Inferior parietal cortex (tissue), 1 donor: ENCODE measurements at regions not wholly inside any gene's neighbourhood (a gene's known extent, or its start where the extent isn't known, plus 50 kb on each side); places are given as distances from the start of the nearest gene placed in this dataset.
"Not testable (repeated sequence)": the region's sequence is repeated elsewhere in the genome, so short reads cannot be mapped to it uniquely, and the experiment has no call there.

Experiments used
- DNase-seq: peaks from one replicate; pipeline ENCODE4 v3.0.0-alpha.2; 2016; ENCODE audit errors: extremely low spot score

DNA sequence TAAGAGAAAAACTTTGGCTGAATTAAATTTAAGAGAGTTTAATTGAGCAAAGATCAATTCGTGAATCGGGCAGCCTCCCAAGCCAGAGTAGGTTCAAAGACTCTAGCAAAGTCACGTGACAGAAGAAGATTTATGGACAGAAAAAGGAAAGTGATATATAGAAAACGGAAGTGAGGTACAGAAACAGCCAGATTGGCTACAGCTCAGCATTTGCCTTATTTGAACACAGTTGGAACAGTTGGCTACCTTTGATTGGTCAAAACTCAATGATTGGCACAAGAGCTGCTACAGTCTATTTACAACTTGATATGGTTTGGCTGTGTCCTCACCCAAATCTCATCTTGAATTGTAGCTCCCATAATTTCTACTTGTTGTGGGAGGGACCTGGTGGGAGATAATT is 102.6 kb downstream of the PLG start:
- no peak for DNase-seq

DNA sequence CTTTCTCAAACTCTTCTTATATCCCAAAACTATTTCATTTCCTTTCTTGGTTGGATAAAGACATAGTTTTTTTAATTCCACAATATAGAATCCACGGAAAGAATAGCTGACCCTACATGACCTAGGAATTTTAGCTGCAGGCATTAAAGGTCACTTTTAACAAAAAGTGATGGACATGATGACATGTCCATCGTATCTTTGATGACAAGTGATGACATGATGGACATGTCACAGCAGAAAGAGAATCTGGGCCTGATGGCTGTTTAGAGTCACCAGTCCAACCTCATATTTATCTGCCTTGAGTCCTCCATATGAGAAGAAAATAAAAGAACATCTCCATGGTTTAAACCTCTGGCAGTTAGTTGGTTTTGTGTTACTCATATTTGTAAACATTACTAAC is 106.2 kb downstream of the PLG start:
- DNase-seq = no peak

DNA sequence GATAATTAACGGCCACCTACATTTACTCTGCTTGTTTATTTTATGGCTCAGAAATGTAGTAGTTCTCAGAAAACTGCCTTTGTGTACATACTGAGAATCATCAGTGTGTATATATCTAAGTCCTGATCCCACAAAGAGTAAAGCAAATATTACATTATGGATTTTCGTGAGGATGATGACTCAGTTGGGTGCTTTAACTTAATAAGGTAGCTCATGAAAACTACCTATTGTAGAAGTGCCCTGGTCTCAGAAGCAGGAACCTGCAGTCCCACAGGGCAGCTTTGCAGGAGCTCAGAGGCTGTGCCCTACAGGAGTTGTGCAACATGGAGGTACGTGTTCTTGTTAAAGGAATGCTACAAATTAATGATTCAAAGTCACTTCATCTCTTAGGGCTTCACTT is 108.2 kb downstream of the PLG start:
- no peak for DNase-seq

DNA sequence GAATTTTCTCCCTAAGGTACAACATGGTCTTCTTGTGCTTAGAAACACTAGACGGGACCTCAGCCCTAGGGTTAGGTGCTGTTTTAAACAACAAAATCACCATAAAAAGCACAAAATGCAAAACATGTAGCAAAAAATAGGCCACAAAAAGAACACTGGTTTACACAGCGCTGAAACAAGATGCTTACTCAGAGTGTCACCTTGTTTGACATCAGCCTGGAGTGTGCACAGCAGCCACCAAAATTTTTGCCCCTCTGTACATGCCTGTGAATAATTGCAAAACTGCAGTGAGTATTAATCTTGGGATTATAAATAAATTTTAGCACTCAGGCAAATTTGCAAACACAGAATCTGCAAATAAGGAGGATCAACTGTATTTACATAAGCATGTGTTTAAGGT is 110.1 kb downstream of the PLG start:
- DNase-seq = no peak

DNA sequence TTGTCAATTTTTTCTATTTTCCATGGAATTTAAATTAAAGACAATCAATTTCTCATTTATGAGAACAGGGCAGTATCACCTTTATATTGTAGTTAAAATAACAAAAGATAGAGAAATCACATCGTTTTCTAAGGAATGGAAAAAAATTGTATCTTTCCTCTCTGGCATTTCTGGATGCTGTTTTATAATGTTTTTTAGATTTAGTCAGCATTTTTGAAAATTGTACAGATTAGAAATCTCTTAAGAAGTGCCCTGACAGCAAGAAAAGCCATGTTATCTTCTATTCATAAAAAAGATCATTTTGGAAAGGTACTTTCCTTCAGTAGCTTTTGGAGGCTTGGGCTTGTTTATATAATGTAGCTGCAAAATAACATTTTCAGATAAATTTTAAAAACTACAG is 116.9 kb downstream of the PLG start:
- no peak for DNase-seq

DNA sequence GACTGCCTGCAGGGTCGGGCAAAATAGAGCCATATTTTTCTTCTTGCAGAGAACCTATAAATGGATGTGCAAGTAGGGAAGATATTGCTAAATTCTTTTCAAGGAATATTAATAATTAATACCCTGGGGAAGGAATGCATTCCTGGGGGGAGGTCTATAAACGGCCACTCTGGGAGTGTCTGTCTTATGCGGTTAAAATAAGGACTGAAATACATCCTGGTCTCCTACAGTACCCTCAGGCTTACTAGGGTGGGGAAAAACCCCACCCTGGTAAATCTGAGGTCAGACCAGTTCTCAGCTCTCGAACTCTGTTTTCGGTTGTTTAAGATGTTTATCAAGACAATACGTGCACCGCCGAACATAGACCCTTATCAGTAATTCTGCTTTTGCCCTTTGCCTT is 118.6 kb downstream of the PLG start:
- DNase-seq = not testable (repeated sequence)

DNA sequence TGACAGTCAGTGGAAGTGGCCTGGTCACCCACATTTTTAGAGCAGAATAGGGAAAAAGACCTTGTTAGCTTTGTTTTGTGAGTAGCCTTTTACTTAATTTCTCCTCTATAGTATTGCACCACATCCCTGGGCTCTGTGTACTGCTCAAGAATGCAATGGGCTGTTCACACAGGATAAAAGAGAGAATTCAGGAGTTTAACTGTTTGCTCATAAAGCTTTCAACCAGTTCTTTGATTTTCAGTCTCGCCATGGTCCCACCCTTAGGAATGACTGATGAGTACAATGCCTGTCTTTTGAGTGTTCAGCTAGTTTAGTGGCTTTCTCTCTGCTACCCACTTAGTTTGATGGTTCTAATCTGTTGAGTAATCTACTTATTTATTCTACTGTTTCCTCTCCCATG is 129.7 kb downstream of the PLG start:
- DNase-seq = no peak

DNA sequence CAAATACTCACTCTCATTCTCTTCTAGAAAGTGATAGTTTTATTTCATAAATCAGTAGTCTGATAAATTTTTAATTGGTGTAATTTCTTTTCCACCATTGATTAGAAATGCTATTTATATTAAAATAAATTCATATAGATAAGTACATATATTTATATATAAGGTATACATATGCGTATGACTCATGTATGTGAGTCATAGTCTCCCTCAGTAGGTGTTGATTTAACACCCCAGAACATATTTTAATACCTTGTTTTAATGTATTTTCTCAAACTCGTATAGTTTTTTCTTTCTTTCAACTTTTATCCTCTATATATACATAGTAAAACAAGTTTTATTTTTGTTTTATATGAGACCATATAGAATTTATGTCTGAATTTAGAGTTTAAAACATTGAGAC is 130.4 kb downstream of the PLG start:
- no peak for DNase-seq

DNA sequence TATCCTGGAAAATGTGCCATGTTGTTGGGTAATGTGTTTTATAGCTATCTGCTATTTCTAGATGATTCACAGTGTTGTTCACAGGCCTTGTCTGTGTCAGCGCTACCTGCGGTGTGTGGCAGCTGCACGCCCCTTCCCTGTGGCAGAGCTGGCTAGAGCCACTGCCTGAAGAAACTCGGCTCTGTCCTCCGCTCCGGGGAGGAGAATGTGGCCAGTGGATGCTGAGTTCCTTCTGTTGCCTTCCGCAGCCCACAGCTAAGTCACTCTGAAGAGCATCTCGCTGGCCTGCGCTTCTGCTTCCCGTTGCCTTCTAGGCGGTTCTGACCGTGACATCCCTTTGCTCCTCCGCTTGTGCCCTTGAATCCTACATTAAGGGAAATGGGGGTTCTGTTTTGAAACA is 135.1 kb downstream of the PLG start:
- DNase-seq = no peak

DNA sequence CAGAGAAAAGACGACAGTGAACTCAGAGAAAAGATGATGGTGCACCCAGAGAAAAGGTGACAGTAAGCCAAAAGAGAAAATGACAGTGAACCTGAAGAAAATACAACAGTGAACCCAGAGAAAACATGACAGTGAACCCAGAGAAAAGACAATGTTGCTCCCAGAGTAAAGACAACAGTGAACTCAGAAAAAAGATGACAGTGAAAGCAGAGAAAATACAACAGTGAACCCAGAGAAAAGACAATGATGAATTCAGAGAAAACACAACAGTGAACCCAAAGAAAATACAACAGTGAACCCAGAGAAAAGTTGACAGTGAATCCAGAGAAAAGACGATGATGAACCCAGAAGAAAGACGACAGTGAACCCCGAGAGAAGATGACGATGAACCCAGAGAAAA is 140.5 kb upstream of the MAP3K4 start:
- no peak for DNase-seq

DNA sequence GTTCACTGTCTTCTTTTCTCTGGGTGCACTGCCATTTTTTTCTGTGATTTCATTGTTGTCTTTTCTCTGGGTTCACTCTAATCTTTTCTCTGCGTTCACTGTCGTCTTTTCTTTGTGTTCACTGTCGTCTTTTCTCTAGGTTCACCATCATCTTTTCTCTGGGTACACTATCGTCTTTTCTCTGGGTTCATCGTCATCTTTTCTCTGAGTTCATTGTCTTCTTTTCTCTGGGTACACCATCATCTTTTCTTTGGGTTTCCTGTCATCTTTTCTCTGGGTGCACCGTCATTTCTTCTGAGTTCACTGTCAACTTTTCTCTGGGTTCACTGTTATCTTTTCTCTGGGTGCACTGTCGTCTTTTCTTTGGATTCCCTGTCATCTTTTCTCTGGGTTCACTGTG is 137.6 kb upstream of the MAP3K4 start:
- DNase-seq = no peak

DNA sequence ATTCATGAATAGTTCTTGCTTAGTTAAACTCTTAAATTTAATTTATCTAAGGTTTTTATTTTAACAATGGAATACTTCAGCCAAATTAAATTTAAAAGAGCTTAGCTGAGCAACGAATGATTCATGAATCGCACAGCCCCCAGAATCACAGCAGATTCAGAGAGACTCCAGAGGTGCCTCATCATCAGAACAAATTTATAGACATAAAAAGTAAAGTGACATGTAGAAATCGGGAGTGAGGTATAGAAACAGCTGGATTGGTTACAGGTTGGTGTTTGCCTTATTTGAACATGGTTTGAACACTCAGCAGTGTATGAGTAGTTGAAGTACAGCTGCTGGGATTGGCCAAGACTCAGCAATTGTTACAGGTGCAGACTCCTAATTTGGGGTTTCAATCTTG is 132.7 kb upstream of the MAP3K4 start:
- DNase-seq = no peak

DNA sequence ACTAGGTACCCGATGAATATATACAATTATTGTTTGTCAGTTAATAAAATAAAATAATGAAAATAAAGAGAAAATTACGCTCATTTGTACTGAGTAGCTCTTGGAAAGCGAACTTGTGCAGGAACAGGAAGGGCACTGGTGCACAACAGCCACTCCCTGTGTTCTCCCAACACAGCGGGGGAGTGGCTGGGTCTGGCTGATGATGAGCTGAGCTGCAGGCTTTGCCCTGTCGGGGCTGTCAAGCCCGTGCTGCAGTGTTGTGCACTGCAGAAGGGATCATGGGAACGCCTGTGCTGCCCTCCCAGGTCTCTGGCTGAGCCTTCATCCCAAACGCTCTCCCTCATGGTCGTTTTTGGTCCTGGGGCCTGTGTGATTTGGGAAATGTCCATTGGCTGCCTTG is 131.7 kb upstream of the MAP3K4 start:
- DNase-seq = no peak

DNA sequence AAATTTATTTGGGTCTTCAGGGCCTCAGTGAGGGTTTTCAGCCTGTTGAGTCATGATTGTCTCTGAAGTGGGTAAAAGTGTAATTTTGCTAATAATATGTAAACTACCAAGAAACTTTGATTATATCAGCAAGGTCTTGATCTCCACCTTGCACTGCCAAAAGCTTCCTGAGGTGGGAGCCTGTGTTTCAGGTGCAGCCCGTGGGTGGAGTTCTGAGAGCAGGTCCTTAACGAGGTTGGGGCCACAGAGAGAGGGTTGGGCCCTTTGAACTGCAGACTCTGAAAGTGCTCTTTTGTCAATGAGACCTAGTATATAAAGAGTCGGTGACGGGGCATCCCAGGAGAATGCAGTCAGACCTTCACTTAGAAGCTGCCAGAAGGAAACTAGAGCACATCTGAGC is 129.7 kb upstream of the MAP3K4 start:
- no peak for DNase-seq

DNA sequence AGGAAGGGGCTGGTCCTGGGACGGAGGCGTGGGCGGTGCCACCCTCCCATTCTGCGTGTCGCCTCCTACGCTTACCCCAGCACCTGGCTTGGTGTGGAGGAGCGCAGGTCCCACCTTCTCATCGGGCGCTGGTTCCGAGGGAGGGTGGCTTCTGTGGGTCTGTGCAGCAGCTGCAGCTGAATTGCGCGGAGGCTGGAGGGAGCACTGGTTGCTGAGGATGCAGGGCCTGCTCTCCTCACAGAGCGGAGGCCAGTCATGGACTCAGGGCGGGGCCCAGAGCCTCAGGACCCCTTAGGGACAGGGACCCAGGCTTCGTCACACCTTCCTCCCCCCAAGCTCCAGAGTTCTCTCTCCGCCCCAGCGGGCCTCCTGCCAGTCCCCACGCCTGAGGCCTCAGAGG is 127.8 kb upstream of the MAP3K4 start:
- no peak for DNase-seq

DNA sequence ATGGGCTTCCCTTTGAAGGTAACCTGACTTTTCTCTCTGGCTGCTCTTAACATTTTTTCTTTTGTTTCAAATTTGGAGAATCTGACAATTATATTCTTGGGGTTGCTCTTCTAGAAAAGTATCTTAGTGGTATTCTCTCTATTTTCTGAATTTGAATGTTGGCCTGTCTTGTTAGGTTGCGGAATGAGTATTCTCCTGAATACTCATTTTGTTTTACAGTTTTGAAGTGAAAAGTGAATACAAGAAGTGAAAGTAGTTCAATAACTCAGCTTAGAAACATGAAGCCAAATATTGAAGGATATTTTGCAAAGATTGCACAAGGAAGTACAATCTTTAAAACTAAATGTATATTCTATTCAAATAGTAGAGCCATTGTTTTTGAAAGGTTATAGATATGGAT is 120.2 kb upstream of the MAP3K4 start:
- no peak for DNase-seq

DNA sequence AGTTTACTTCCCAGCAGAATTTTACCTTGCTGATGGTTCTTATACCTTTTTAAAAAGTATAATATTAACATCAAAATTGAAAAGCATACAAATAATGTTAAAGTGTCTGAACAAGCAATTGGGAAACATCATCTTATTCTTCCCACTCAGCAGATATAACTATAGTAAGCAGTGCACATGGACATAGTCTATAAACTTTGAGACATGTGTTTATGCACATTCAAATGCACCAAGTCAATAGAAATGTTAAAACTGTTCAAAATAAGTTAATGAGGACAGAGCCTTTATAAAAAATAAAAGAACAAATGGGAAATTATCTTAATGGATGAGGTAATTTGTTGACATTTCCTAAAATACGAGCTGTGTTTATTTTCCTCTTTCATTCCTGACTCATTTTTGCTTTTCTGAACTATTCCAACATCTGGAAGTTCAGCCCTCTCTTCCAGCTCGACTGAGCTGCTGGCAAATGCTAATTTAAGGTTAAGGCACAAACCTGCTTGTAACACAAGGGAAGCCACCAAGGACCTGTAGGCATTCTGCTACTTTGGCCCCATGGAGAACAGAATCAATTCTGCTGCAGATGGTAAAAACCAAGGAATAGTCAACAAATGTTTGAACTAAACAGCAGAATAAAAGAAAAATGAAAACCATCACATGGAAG is 110.3 kb upstream of the MAP3K4 start:
- no peak for DNase-seq

DNA sequence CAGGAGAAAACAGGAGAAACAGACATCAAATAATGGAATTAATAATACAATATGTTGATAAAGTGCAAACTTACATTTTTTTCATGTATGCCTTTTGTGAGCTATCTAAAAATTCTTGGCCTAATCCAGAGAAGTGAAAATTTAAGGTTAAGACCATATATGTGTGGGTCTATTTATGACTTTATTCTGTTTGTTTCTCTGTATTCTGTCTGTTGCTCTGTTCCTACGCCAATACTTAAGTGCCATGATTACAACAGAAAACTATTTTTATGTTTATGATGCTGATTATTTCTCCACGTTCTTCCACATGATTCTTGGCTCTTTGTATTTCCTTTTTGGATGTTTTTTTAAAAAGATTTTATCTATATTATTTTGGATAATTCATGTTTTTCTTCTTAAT is 109.6 kb upstream of the MAP3K4 start:
- no peak for DNase-seq

DNA sequence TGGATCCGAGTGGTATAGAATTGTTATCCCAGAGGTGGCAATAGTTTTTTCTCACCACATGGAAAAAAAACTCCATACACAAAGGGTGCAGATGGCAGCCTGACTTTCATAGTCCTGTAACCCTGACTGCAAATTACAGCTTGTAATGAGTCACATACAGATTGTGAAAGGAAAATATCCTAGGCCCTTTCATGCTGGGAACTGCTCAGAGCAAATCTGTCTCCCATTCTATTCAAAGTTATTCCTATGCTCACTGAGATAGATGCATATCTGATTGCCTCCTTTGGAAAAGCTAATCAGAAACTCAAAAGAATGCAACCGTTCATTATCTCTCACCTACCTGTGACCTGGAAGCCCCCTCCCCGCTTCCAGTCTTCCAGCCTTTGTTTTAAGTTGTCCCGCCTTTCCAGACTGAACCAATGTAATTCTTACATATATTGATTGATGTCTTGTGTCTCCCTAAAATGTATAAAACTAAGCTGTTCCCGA is 108.7 kb upstream of the MAP3K4 start:
- no peak for DNase-seq

DNA sequence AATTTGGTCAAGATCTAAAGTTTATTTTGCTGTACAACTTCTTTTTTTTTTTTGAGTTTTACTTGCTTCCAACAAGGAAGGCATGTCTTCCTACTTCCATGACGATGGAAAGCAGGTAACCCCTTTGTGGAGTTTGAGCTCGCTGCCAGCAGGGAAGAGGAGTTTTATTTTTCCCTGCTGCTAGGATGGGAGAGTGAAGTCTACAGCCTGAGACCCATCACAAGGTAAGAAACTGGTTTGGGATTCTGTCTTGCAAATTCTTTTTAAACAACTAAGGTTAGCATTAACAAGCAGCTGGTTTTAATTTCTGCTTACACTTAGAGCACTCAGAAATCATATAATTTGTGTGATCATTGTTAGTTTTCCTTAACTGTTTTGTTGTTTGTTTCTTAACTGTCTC is 108.0 kb upstream of the MAP3K4 start:
- DNase-seq = no peak

DNA sequence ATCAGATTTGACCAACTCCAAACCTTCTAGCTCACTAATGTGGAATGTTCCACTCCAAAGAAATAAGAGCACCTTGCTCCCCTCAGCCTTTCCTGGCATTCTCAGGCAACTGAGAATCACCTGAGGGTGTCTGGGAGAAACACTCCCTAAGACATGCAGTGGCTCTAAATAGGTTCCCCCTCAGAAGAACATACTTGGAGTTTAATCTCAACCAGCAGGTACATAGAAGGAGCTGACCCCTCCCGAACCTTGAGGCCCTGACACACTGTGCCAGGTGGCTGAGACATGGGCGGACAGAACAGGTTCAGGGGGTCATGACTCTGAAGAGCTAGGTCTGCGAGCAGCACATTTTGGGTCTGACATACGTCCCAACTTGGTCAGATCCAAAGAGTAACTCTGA is 107.6 kb upstream of the MAP3K4 start:
- DNase-seq = no peak

DNA sequence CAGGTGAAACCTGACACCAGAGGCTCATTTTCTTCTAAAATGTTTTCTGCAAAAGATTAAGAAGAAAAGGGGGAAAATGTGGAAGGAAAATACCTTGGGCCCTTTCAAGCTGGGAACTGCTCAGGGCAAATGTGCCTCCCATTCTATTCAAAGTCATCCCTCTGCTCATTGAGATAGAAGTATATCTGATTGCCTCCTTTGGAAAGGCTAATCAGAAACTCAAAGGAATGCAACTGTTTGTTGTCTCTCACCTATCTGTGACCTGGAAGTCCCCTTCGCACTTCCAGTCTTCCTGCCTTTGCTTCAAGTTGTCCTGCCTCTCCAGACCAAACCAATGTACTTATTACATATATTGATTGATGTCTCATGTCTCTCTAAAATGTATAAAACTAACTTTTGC is 102.4 kb upstream of the MAP3K4 start:
- DNase-seq = not testable (repeated sequence)

DNA sequence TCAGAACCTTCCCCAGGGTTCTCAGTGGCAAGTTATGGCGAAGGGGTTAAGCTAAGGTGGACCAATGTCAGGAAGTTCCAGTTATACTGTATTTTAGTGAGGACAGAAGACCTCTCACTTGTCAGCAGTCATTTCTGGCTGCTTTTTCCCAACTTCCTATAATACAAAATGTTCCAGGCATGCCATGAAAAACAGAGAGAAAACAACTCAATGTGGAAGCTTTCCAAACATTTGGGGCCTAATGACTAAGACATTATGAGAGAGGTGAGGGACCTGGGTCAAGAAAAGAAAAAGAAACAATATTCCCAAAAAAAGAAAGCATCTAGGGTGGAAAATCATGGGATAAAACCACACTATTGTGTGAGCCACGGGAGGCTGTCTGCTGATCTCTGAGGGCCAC is 99.9 kb upstream of the MAP3K4 start:
- DNase-seq = no peak

DNA sequence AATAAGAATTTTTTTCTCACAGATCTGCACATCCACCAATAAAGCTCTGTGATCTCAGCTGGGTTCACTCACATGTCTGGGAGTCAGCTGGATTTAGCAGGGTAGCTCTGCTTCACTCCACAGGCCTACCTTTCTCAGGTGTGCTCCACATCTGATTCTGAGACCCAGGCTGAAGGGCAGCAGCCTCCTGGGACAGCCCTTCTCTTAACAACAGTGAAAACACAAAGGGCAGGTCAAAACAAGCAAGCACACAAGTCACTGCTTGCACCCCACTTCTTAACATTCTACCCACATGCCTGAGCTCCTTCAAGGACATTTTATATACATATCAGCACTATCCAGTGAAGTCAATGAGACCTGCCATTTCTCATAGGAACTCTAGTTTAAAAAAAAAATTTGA is 96.0 kb upstream of the MAP3K4 start:
- DNase-seq = no peak
